ENCODE measurements at regions not wholly inside any gene's neighbourhood (a gene's known extent, or its start where the extent isn't known, plus 50 kb on each side); places are given as distances from the start of the nearest gene placed in this dataset.

DNA sequence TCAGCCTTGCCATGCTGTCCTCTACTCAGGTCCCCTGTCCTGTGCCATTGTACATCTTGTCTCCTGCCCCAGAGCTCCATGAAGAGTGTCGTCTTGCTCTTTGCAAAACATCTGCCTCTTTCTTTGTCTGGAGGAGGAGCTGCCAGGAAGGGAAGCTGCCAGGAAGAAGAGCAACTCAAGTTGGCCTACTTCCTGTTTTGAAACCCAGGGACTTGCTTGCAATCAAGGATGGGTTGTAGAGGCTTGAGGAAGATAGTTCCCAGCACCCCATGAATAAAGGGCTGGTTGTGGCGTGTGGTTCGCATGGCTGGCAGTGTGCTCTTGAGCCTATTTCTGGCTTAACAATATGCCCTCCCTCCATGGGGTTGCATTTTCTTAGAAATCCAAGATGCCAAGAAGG, 53.0 kb upstream of the CPEB4 start:
- FAIRE-seq: no peak
- Histone ChIP-seq H3K4me3 (ENCODE audit: low read depth, low read length) (no peak overlapping the region), H3K27me3 (ENCODE audit: control insufficient read depth, insufficient read depth, low read length) (no peaks in the 10 kb centered on the region), H3K36me3 (ENCODE audit: control insufficient read depth, insufficient read depth, low read length) (no peaks in the 10 kb centered on the region)
- DNase-seq (ENCODE audit: low read depth): no peak
- TF ChIP-seq, protein P1, sequence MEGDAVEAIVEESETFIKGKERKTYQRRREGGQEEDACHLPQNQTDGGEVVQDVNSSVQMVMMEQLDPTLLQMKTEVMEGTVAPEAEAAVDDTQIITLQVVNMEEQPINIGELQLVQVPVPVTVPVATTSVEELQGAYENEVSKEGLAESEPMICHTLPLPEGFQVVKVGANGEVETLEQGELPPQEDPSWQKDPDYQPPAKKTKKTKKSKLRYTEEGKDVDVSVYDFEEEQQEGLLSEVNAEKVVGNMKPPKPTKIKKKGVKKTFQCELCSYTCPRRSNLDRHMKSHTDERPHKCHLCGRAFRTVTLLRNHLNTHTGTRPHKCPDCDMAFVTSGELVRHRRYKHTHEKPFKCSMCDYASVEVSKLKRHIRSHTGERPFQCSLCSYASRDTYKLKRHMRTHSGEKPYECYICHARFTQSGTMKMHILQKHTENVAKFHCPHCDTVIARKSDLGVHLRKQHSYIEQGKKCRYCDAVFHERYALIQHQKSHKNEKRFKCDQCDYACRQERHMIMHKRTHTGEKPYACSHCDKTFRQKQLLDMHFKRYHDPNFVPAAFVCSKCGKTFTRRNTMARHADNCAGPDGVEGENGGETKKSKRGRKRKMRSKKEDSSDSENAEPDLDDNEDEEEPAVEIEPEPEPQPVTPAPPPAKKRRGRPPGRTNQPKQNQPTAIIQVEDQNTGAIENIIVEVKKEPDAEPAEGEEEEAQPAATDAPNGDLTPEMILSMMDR (IDR thresholded peaks at IDR 0.05; ENCODE audit: insufficient read depth, low read length, severe bottlenecking): no peak

DNA sequence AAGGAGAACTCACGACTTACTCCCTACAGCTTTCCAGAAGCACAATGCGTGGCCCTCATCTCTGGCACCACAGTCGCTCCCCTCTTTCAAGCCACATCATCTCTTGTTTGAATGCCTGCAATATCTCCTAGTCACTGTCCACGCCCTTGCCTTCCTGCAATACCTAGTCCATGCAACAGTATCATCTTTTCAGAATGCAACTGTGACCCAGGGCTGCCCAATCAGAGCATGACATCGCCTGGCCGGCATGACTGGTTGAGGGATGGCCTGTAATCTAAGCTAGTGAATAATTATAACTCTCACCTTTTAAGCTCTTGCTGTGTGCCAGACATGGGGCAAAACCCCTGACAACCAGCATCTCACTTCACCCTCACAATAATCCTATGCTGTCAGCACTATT, 52.5 kb upstream of the CPEB4 start:
- DNase-seq (ENCODE audit: low read depth): peak; percentile 25
- H3K4me3 ChIP-seq (ENCODE audit: low read depth, low read length): no peak overlapping the region
- H3K27me3 ChIP-seq (ENCODE audit: control insufficient read depth, insufficient read depth, low read length): no peaks in the 10 kb centered on the region
- TF ChIP-seq, protein P1 (IDR thresholded peaks at IDR 0.05; ENCODE audit: insufficient read depth, low read length, severe bottlenecking): no peak
- H3K36me3 ChIP-seq (ENCODE audit: control insufficient read depth, insufficient read depth, low read length): no peaks in the 10 kb centered on the region
- no peak for FAIRE-seq

DNA sequence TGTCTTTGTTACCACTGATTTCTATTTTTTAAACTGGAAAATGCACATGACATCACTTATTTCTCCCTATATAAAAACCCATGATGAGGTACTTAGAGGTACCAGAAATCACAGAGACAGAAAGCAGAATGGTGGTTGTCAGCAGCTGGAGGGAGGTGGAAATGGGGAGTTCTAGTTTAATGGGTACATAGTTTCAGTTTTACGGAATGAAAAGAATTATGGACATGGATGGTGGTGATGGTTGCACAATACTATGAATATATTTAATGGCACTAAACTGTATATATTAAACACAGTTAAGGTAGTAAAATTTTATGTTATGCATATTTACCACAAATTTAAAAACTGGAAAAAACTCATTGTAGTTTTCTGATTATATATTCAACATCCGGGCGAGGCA, 50.5 kb upstream of the CPEB4 start:
- TF ChIP-seq, protein P1 (IDR thresholded peaks at IDR 0.05; ENCODE audit: insufficient read depth, low read length, severe bottlenecking): no peak
- no peak for FAIRE-seq

More for the DNA sequence above, 50.5 kb upstream of the CPEB4 start:
- no peaks in the 10 kb centered on the region for H3K36me3 ChIP-seq (ENCODE audit: control insufficient read depth, insufficient read depth, low read length)
- no peak overlapping the region for H3K4me3 ChIP-seq (ENCODE audit: low read depth, low read length)
- no peak for DNase-seq (ENCODE audit: low read depth)
- no peaks in the 10 kb centered on the region for H3K27me3 ChIP-seq (ENCODE audit: control insufficient read depth, insufficient read depth, low read length)
